ENCODE measurements at regions not wholly inside any gene's neighbourhood (a gene's known extent, or its start where the extent isn't known, plus 50 kb on each side); places are given as distances from the start of the nearest gene placed in this dataset.

GRCh38 chr16:47921535-47921934 lies 234.3 kb downstream of the ABCC12 start:
- no peak for TF ChIP-seq CTCF (IDR thresholded peaks at IDR 0.05; ENCODE audit: extremely low read depth, missing control alignments)
- DNase-seq (ENCODE audit: low spot score): no peak

- DNase-seq (ENCODE audit: low spot score): no peak
- no peak for TF ChIP-seq CTCF (IDR thresholded peaks at IDR 0.05; ENCODE audit: extremely low read depth, missing control alignments)
Observed at GRCh38 chr16:47920709-47921108, 235.1 kb downstream of the ABCC12 start.

GRCh38 chr16:47917118-47917517 lies 238.7 kb downstream of the ABCC12 start:
- no peak for DNase-seq (ENCODE audit: low spot score)
- no peak for TF ChIP-seq CTCF (IDR thresholded peaks at IDR 0.05; ENCODE audit: extremely low read depth, missing control alignments)

- DNase-seq (ENCODE audit: low spot score): no peak
Observed at GRCh38 chr16:47916266-47916665, 239.5 kb downstream of the ABCC12 start.

GRCh38 chr16:47907109-47907508 lies 248.7 kb downstream of the ABCC12 start:
- no peak for DNase-seq (ENCODE audit: low spot score)
- TF ChIP-seq CTCF (IDR thresholded peaks at IDR 0.05; ENCODE audit: extremely low read depth, missing control alignments): no peak

More at GRCh38 chr16:47916266-47916665, 239.5 kb downstream of the ABCC12 start:
- no peak for TF ChIP-seq CTCF (IDR thresholded peaks at IDR 0.05; ENCODE audit: extremely low read depth, missing control alignments)

- DNase-seq (ENCODE audit: low spot score): no peak
Observed at GRCh38 chr16:47905771-47906170, 250.0 kb downstream of the ABCC12 start.

GRCh38 chr16:47904691-47905090 lies 251.1 kb downstream of the ABCC12 start:
- no peak for DNase-seq (ENCODE audit: low spot score)
- TF ChIP-seq CTCF (IDR thresholded peaks at IDR 0.05; ENCODE audit: extremely low read depth, missing control alignments): no peak

More at GRCh38 chr16:47905771-47906170, 250.0 kb downstream of the ABCC12 start:
- no peak for TF ChIP-seq CTCF (IDR thresholded peaks at IDR 0.05; ENCODE audit: extremely low read depth, missing control alignments)

Measured in GM20000 (cell line).